Caki2 (cell line): ENCODE measurements at regions not wholly inside any gene's neighbourhood (a gene's known extent, or its start where the extent isn't known, plus 50 kb on each side); places are given as distances from the start of the nearest gene placed in this dataset.
"Not testable (repeated sequence)": the region's sequence is repeated elsewhere in the genome, so short reads cannot be mapped to it uniquely, and the experiment has no call there.

Experiments used
- DNase-seq: peaks from one replicate; pipeline ENCODE4 v3.0.0-alpha.2; 2015; ENCODE audit warnings: low read depth
- in situ Hi-C: cut with HindIII; loops from 2 replicates; pipeline ENCODE4 v1.10.0; 2016; ENCODE audit warnings: low sequenced_read_pairs, low pct_unique_long_range_greater_than_20kb, mixed read lengths

DNA sequence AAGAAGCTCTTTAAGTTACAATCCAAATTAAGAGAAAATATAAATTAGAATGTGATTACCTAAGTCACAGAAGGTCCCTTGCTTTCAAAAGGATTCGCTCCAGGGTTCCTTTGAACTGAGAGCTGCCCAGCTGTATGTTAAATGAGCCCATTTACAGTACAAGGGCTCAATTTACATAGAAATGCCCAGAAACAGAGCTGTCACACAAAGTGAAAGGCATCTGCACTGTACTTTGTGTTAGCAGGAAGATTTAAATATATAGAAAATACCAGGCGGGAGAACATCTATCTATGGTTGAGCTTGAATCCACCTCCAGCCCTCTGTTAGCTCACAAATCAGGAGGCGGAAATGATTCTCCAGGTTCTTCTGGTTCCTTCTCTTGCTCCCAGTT lies 272.9 kb downstream of the PAX3 start:
- in situ Hi-C loops, result no loop called here
- DNase-seq, result no peak

DNA sequence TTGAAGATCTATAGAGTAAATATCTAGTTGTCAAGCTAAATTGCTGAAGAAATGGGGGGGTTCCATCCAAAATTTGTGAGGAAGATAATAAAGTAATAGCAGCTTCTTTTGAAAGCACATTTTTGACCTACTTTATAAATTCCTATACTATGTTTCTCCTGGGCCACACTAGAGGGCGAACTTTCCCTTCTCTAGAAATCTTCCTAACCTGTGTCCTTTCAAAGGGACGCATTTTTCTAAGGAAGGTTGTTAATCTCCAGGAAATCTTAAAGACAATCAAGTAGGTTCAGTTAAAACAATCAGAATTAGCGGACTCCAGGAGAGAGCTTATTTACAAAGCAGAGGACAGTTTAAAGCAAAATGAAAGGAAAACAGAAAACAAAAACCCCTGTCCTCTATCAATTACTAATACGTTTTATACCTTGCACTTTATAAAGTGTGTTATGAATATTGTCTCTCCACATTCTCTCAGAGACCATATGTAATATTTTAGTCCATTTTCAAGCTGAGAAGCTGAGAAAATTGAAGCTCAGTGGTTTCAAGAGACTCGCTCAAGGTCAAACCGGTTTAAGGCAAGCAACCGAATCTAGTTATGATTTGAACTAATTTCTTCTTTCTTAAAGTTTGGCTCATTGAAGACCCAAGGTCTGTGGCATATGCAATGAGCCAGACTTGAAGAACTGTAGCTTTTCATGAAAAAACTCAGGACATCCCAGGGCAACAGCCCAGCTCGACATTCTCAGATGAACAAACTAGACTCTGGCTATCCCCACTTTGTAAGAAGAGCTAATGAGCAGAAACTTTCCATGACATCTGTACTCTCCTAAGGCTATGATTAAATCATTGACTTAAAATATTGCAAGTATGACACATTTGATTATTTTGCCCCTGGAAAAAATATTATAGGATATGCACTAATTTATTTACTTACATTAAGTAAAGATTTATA lies 273.6 kb downstream of the PAX3 start:
- in situ Hi-C loops, result no loop called here
- peak; percentile 14 for DNase-seq

DNA sequence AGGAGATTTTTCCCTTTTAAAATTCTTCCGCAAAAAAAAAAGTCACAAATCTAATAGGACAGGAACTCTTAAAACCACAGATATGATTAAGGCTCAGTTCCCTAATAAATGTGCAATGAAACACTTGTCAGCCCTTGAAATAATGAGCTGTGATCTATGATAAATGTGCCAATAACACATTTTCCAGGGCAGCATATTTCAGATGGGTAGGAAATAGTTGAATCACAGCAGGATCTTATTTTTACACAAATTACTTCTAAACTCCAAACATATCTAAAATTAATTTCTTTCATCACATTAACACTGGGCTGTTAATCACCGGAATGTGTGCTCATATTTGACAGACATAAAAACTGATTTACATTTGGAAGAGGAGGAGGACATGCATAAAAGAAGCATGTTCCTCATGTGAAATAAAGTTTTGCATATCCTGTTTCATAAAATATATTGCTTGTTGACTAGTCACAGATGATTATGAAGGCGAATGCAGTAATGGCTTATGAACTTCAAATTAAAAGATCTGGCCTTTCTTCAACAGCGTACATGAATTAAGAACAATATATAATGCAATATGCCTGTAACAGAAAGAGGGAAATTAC lies 281.4 kb downstream of the PAX3 start:
- in situ Hi-C loops, result no loop called here
- no peak for DNase-seq

DNA sequence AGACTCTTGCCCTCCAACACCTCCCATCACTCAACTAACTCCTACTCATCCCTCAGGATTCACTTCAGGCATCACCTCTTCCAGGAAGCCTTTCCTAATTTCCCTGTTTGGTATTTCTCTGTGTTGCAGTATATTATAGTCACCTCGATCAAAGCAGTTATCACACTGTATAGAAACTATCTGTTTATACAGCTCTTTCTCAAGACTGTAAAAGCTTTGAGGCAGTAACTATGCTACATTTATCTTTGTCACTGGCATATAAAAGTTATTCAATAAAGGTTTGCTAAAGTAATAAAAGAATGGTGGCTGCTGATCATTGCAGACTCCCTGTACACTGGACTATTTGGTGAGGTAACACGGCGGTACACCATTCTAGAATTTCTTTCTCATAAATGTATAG lies 284.9 kb downstream of the PAX3 start:
- no peak for DNase-seq
- in situ Hi-C loops, result no loop called here

DNA sequence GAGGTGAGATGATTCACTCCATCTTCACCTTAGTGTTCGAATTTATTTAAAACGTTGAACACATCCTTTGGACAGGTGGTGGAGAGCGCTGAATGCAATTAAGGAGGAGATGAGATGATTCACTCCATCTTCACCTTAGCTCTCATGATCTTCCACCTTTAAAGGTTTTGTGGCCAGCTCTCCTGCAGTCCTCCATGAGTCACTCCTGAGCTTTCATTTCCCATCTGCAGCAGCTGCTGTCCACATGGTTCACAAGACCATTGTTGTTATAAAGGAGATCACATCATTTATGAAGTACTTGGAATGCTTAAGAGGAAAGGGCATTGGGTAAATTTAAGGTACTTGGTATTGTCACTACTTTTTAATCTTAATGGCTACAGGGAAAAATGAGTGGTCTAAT lies 298.5 kb downstream of the PAX3 start:
- in situ Hi-C loops, result no loop called here
- peak; percentile 85 for DNase-seq

DNA sequence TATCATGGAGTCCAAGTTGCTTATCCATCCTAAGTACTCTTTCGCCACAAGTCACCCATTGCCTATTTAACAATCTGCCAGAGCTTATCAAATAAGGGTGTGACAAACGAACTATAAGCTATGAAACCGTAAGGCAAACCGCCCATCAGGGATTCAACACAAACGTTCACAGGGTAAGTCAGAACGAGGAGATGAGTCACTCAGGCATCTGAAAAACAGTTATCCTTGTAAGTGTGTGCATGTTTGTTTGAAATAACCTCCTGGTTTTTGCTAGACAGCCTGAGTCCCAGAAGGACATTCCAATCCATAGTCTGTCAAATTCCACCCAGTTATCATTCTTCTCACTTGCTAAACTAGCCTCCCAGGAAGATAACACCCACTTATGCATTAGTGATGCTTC lies 299.1 kb downstream of the PAX3 start:
- in situ Hi-C loops, result no loop called here
- peak; percentile 86 for DNase-seq

DNA sequence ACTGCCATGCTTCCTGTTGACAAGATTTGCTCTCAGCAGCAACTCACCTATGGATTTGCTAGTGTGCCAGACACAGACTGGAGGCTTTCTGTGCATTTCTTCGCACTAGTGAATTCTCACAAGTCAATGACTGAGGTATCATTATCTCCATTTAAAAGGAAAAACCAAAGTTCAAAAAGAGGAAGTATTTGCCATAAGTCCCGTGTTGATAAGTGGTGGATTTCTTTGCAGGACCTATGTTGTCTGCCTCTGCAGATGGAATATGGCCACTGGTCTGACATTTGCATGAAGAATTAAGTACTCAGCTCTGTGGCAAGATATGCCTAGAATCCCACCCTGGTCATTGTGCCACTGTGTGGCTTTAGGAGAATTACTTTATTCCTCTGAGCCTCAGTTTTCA lies 299.6 kb downstream of the PAX3 start:
- DNase-seq, result peak; percentile 6
- in situ Hi-C loops, result no loop called here

DNA sequence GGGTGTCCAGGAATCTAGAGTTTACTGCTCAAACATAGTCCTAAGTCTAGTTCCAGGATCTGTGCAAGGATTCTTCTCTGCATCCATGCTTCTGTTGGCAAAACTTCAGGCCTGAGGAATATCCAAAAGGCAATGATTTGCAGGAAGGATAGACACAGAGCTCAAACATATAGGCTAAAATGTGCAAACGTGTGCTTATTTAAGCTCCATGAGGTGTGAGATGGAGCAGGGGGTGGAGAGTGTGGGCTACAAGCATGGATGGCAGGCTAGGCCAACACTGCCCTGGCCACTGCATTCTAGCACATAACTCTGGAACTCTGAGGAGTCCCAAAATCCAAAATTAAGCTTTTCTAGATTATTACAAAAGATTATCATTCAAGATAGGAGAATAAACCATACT lies 301.1 kb downstream of the PAX3 start:
- in situ Hi-C loops, result no loop called here
- no peak for DNase-seq

DNA sequence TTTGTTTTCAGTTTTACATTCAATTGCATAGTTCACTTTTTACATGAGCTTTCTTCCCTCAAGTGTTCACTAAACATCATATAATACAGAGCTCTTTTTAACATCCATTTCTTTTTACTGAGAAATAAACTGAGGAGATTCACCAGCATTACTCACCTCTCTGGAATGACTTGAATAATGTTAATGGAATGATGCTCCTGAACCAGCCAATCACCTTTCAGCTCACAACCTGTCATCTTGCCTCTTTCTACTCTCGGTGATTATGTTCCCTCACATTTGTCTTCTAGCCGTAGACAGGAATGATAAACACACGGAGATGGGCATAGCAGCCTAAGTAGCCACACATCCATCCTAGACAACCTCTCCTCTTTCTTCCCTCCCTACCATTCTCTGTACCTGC lies 301.7 kb downstream of the PAX3 start:
- DNase-seq, result peak; percentile 88
- in situ Hi-C loops, result no loop called here

DNA sequence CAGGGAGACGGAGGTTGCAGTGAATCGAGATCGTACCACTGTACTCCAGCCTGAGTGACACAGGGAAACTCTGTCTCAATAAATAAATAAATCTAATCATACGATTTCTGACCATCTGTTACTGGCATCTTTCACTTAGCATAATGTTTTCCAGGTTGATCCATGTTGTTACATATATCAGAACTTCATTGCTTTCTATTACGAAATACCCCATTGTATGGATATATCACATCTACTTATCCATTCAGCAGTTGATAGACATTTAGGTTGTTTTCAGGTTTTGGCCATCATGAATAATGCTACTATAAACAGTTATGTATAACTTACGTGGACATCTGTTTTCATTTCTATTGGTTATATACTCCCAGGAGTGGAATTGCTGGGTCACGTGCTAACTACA lies 303.9 kb downstream of the PAX3 start:
- in situ Hi-C loops, result no loop called here

DNA sequence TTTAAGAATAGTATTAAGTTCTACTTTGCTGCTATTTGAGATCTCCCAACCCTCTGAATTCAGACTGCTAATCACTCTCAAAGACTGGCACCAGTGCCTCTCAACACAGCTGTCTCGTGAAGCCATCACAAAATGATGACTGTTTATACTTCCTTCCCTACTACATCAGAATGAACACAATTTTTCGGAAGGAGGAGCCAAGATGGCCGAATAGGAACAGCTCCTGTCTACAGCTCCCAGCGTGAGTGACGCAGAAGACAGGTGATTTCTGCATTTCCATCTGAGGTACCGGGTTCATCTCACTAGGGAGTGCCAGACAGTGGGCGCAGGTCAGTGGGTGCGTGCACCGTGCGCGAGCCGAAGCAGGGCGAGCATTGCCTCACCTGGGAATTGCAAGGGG lies 314.4 kb downstream of the PAX3 start:
- DNase-seq, in situ Hi-C loops: not testable (repeated sequence)

More for the DNA sequence above, 303.9 kb downstream of the PAX3 start:
- DNase-seq, result no peak

DNA sequence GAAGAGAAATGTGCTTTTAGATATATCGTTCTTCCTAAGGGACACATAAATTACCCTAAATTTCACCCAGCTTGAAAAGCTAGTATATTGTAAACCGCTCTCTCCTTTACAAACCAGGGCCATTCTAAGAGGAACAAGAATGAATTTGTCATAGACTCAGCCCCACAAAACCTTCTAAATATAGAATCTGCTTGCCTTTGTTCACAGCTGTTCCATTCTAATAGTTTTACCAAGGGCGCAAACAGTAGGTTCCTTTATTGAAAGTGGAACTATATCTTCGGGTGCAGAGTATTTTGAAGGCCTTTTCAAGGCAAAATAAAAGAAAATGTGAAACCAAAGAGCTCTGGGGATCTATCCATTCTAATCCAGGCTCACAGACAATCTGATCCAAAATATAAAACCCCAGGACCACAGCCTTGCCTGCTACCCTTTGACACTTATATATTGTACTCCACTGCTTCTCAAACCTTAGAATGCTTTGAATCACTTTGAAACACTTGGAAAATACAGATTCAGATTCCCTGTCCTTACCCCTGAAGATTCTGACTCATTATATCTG lies 316.8 kb downstream of the PAX3 start:
- DNase-seq, result no peak
- in situ Hi-C loops, result no loop called here

DNA sequence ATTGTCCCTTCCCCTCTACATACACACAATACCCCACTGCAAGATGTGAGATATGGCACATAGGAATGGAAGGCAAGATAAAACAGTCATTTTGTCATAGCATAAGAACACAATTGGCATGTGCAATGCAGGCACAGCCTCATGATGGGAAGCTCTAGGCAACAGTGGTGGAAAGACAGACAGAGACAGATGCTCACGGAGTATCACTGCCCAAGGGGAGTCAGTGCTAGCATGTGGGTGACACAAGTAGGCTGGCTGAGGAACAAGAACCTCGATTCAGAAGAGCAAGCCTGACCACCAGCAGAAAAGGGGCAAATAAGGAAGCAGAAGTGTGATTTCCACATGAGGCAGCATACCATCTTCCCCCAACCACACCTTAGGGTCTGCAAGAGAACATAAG lies 323.6 kb downstream of the PAX3 start:
- in situ Hi-C loops, result no loop called here
- no peak for DNase-seq

DNA sequence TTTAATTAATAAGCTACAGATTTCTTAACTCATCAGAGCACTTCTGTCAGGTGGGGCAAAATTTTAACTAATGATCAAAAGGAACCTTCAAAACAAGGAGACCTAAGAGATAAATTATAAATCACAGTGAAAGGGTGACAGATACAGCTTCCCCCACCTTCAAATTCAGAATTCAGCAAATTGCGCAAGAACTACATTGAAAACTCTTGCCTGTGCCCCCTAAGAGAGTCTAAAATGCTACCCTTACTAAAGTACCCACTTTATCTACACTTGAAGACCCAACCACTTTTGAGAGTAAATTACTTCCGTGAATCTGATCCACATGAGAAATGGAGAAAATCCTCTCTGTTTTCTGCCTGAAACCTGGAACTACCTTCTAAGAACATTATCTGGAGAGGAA lies 324.9 kb downstream of the PAX3 start:
- no peak for DNase-seq
- in situ Hi-C loops, result no loop called here

DNA sequence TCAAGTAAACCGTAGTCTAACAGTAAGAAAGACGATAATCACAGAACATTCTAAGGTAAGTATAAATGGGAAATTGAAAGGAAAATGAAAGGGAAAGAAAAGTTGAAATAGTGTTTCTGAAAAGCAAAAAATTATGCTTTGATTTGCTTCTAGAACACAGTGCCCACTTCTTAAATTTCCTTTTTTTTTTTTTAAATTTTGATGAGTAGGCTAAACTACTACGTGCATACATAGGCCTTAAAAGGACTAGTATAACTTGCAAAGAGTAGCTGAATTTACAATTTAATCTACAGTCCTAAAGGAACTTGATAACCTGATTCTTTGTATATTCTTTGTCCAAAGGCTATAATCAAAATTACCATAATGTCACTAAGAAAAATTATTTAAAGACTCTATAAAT lies 325.3 kb downstream of the PAX3 start:
- in situ Hi-C loops, result no loop called here
- no peak for DNase-seq

DNA sequence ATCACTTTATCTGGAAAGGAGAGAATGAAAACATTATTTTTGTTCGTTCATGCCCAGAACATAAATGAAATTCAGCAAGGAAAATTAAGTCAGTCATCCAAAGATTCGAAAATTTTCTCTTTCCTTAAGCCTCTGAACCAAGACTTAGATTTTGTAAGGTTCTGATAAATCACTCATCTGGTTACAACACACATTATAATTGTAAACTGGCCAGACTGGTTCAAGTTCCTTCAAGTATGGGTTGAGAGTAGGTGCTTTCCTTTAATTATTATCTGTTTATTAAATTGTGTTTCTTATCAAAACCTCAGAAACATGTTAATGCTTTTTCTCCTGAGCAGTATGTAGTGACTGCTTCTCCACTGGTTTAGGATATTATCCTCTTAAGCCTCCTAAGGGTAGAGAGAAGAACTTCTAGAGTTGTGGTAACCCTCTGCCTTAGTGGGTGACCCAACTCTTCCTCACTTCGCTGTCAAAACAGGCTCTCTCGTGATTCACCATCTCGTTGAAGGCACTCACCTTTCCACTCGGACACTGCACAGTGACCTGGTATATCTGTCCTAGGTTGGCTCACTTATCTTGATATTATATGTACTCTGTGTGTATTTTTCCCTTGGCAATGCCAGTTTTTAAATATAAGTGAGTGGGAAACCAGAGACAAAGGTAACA lies 325.9 kb downstream of the PAX3 start:
- no peak for DNase-seq
- in situ Hi-C loops, result no loop called here

DNA sequence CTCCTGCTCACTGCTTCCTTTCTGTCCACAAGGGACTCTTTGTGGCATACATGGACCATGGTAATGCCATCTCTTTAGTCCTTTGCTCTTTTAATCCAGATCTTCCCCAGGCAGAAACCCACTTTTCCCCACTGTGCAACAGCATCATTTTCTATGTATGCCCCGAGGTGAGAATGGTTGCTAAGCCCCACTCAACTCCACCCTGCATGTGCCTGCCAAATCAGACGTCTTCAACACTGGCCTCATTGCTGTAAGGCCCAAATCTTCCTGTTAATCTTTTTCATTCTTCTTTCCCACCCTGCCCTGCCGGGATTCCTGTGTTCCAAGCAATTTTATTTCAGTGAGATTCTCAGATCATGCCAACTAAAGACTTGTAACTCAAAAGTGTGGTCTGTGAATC lies 328.4 kb downstream of the PAX3 start:
- no peak for DNase-seq
- in situ Hi-C loops, result no loop called here

DNA sequence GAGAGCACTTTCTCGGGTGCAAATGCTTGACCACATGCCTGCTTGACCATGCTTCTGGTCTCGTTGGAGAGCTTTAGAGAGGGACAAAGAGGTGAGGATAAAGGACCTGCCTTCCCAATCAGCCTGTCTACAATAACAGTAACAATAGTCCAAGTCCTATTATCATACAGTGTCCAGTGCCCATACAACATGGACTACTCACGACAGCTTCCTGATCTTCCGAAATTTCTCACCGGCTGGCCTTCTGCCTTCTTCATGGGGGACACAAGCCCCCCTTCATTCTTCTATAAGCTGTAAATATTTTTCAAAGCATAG lies 329.0 kb downstream of the PAX3 start:
- in situ Hi-C loops, result no loop called here
- no peak for DNase-seq

DNA sequence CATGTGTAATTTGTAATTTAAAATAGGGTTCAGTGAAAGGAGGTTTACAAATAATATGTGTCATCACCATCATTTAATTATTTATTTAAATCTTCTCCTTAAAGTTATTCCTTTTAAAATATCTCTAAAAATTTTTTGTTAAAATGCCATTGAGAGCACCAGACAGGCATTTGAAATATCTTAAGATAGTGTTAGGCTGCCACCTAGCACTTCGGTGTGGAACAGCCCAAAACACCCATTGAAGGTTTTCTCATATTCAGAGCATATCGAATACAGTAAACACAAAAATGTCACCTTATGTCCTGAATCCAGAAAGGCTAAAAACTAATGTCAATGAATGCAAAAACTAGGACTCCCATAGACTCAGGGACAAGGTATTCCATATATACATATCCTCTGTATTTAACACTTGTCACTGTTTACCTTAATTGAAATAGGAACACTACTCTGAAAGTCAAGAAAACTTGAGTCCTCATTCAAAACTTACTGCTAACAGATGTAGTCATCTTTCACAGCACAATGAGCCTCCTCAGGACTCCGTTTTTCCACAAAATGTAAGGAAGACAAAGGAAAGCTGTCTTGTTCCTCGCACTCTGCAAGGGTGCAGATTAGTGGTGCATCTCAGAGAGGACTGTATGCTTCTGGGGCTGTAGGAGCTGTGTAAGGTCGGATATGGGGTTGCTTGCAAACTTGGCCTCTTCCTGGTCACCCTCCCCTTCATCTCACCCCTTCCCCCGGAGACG lies 329.5 kb downstream of the PAX3 start:
- in situ Hi-C loops, result no loop called here

More for the DNA sequence above, 329.5 kb downstream of the PAX3 start:
- peak; percentile 19 for DNase-seq
